ENCODE measurements at regions not wholly inside any gene's neighbourhood (a gene's known extent, or its start where the extent isn't known, plus 50 kb on each side); places are given as distances from the start of the nearest gene placed in this dataset.

DNA sequence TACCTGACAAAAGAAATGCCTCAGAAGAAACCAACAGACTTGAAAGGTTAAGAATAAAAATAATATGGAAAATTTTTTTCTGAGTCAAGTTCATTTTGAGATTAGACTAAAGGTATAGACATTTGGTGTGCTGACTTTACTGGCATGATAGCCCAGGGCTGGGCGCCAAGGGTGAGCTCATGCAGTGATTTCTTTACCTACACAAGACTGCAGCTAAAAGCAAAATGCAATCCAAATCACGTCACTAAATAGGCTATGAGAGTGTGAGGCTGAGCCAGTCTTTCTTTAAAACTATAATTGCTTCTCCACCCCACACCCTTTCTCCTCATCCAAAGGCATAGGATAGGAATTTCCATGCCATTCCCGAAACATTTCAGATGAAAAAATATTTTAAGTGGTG lies 196.5 kb downstream of the FAM76B start:
- Histone ChIP-seq H3K9me3 (ENCODE audit: insufficient read depth, low read length) (no peaks in the 10 kb centered on the region), H3K27me3 (ENCODE audit: low read depth, low read length) (no peaks in the 10 kb centered on the region), H3K4me1 (ENCODE audit: low read length) (no peaks in the 10 kb centered on the region), H4K20me1 (ENCODE audit: insufficient read depth, low read length) (no peaks in the 10 kb centered on the region), H3K4me3 (ENCODE audit: low read length) (no peak overlapping the region), H3K79me2 (ENCODE audit: low read length) (no peaks in the 10 kb centered on the region), H3K9ac (ENCODE audit: low read length) (no peak overlapping the region), H3K27ac (ENCODE audit: low read length) (no peak overlapping the region), H2AFZ (ENCODE audit: low read depth, low read length) (no peak overlapping the region), H3K4me2 (ENCODE audit: low read length) (no peak overlapping the region), H3K36me3 (replicated peaks; ENCODE audit: low read depth, low read length) (no peaks in the 10 kb centered on the region)
- no peak for TF ChIP-seq EZH2phosphoT487 (IDR thresholded peaks at IDR 0.05; ENCODE audit: low read depth)
- TF ChIP-seq, protein P1, sequence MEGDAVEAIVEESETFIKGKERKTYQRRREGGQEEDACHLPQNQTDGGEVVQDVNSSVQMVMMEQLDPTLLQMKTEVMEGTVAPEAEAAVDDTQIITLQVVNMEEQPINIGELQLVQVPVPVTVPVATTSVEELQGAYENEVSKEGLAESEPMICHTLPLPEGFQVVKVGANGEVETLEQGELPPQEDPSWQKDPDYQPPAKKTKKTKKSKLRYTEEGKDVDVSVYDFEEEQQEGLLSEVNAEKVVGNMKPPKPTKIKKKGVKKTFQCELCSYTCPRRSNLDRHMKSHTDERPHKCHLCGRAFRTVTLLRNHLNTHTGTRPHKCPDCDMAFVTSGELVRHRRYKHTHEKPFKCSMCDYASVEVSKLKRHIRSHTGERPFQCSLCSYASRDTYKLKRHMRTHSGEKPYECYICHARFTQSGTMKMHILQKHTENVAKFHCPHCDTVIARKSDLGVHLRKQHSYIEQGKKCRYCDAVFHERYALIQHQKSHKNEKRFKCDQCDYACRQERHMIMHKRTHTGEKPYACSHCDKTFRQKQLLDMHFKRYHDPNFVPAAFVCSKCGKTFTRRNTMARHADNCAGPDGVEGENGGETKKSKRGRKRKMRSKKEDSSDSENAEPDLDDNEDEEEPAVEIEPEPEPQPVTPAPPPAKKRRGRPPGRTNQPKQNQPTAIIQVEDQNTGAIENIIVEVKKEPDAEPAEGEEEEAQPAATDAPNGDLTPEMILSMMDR (IDR thresholded peaks at IDR 0.05; ENCODE audit: low read depth, low read length) = no peak

DNA sequence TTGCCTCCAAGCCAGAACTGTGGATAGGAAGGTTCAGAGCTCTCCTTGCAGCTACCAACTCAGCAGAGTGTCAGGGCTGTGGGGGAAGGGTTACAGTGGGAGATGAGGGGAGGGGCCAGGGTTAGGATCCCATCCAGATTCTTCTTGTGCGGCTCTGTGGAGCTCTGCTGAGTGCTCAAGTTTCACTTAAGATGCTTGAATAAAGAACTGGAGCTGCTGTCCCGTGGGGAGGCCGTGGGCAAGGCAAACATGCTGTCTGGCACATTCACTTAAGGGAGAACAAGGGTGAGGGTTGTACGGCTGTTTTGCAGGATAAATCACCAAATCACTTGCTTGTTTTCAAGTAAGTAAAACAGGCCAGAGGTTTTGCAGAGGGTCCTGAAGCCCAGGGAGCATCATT lies 197.1 kb downstream of the FAM76B start:
- no peaks in the 10 kb centered on the region for H3K9me3 ChIP-seq (ENCODE audit: insufficient read depth, low read length)
- no peak overlapping the region for H3K4me3 ChIP-seq (ENCODE audit: low read length)
- H3K79me2 ChIP-seq (ENCODE audit: low read length) = no peaks in the 10 kb centered on the region
- TF ChIP-seq EZH2phosphoT487 (IDR thresholded peaks at IDR 0.05; ENCODE audit: low read depth) = no peak
- TF ChIP-seq, protein P1 (IDR thresholded peaks at IDR 0.05; ENCODE audit: low read depth, low read length) = no peak
- H3K4me2 ChIP-seq (ENCODE audit: low read length) = no peak overlapping the region
- no peaks in the 10 kb centered on the region for H3K36me3 ChIP-seq (replicated peaks; ENCODE audit: low read depth, low read length)
- H2AFZ ChIP-seq (ENCODE audit: low read depth, low read length) = no peak overlapping the region
- no peaks in the 10 kb centered on the region for H3K27me3 ChIP-seq (ENCODE audit: low read depth, low read length)
- no peak overlapping the region for H3K9ac ChIP-seq (ENCODE audit: low read length)
- no peak overlapping the region for H3K27ac ChIP-seq (ENCODE audit: low read length)
- no peaks in the 10 kb centered on the region for H3K4me1 ChIP-seq (ENCODE audit: low read length)
- no peaks in the 10 kb centered on the region for H4K20me1 ChIP-seq (ENCODE audit: insufficient read depth, low read length)

DNA sequence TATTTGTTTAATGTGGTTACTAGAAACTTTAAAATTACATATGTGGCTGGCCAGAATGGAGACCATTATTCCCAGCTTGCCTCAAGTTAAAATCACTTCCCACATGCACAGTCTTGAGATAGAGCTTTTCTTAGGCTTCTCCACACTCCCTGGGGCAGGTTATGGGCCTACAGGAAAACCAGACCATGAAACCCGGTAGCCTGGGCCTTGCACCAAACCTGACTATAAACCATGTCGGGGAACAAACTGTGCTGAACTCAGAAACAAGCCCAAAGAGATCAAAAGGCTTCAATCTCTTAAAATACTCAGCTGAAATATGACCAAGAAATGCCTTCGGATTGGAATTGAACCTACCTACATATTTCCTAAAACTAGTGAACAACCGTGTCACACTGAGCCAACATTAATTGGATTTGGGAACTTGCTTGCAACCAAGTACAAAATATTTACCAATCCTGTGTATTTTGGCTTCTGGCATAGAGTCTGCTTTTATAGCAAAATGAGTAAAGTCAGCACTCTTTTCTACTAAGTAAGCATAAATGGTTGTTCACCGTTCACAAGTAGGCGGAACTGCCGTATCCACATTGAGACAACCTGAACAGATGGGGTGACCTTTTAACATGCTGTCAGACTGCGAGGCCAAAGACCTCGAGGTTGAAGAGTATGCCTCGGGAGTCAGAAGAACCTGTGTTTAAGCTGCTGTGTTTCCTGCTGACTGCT lies 199.5 kb downstream of the FAM76B start:
- Histone ChIP-seq H3K4me2 (ENCODE audit: low read length) (no peak overlapping the region), H3K27me3 (ENCODE audit: low read depth, low read length) (no peaks in the 10 kb centered on the region), H3K4me3 (ENCODE audit: low read length) (no peak overlapping the region), H3K4me1 (ENCODE audit: low read length) (no peaks in the 10 kb centered on the region), H3K27ac (ENCODE audit: low read length) (no peak overlapping the region), H3K9me3 (ENCODE audit: insufficient read depth, low read length) (no peaks in the 10 kb centered on the region), H3K36me3 (replicated peaks; ENCODE audit: low read depth, low read length) (no peaks in the 10 kb centered on the region), H3K79me2 (ENCODE audit: low read length) (no peaks in the 10 kb centered on the region), H3K9ac (ENCODE audit: low read length) (no peak overlapping the region), H4K20me1 (ENCODE audit: insufficient read depth, low read length) (no peaks in the 10 kb centered on the region), H2AFZ (ENCODE audit: low read depth, low read length) (no peak overlapping the region)
- TF ChIP-seq, protein P1 (IDR thresholded peaks at IDR 0.05; ENCODE audit: low read depth, low read length) = no peak
- no peak for TF ChIP-seq EZH2phosphoT487 (IDR thresholded peaks at IDR 0.05; ENCODE audit: low read depth)

DNA sequence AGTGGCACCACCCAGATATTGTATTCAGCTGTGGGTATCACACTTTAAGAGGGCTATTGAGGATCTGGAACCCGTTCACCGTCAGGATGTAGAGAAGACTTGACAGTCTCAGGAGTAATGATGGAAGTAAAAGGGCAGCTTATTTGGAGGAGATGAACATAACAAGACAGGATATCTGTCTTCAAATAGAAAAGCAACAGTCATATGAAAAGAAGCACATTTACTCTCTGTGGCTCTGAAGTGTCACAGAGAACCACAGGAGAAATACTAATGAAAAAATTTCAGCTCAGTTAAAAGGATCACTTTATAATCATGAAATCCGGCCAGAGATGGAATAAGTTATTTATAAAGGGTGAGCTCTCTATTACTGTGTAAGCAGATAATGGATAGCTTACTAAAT lies 200.8 kb downstream of the FAM76B start:
- Histone ChIP-seq H3K36me3 (replicated peaks; ENCODE audit: low read depth, low read length) (no peaks in the 10 kb centered on the region), H3K4me3 (ENCODE audit: low read length) (no peak overlapping the region), H3K4me1 (ENCODE audit: low read length) (peaks cover 3% of the 10 kb centered on the region; the same call in 1 of the 2 replicates), H4K20me1 (ENCODE audit: insufficient read depth, low read length) (no peaks in the 10 kb centered on the region), H3K27ac (ENCODE audit: low read length) (no peak overlapping the region), H3K9ac (ENCODE audit: low read length) (no peak overlapping the region), H2AFZ (ENCODE audit: low read depth, low read length) (no peak overlapping the region), H3K79me2 (ENCODE audit: low read length) (no peaks in the 10 kb centered on the region), H3K9me3 (ENCODE audit: insufficient read depth, low read length) (no peaks in the 10 kb centered on the region), H3K4me2 (ENCODE audit: low read length) (no peak overlapping the region), H3K27me3 (ENCODE audit: low read depth, low read length) (no peaks in the 10 kb centered on the region)
- TF ChIP-seq, protein P1 (IDR thresholded peaks at IDR 0.05; ENCODE audit: low read depth, low read length) = no peak
- TF ChIP-seq EZH2phosphoT487 (IDR thresholded peaks at IDR 0.05; ENCODE audit: low read depth) = no peak

Measured in OCI-LY3 (cell line).